Mesenteric fat pad (tissue), 1 donor: ENCODE measurements at regions not wholly inside any gene's neighbourhood (a gene's known extent, or its start where the extent isn't known, plus 50 kb on each side); places are given as distances from the start of the nearest gene placed in this dataset.

Experiments used
- DNase-seq: peaks from one replicate; pipeline ENCODE4 v3.0.0-alpha.2; 2020; ENCODE audit warnings: low spot score
- donor health status: DM: yes; HTN: yes; CAD: no.

- no peak for DNase-seq
Observed at GRCh38 chr1:72946903-72947499, 664.7 kb upstream of the NEGR1 start.

DNA sequence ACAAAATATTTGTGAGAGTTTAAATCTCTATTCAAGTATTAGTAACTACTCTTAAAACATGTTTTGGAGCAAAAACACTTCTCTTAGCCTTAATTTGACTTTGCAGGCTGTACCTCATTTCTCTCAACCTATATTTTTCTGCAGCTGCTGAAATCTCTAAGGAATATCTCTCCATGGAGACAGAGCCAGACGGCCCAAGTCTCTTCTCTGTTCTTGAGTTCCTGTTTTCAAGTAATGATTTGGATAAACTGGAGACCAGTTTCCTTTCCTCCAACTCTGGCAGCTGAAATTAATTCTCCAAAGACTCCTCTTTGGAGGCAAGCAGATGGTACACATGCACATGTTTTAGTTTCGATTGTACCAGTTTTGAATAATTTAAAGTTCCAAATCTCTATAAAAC lies 659.7 kb upstream of the NEGR1 start:
- DNase-seq: no peak

GRCh38 chr1:72938408-72938807 lies 656.1 kb upstream of the NEGR1 start:
- DNase-seq: no peak

DNA sequence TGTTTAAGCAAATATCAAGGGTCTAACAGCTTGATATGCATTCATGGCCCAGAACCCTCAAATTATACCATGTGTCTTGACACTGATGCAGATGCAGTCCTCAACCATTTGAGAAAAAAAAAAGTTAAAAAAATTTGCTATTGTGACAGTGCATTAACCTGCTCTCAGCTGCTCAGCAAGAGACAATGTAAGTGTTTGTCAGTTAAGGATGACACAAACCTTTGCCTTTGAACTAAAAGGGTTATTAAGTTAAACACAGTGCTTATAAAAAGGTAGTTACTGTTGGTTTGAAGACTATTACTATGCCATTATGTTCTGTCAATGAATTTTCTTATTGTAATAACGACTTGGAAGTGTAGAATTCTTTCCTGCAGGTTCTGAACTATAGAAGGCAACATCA lies 655.6 kb upstream of the NEGR1 start:
- DNase-seq: no peak

DNA sequence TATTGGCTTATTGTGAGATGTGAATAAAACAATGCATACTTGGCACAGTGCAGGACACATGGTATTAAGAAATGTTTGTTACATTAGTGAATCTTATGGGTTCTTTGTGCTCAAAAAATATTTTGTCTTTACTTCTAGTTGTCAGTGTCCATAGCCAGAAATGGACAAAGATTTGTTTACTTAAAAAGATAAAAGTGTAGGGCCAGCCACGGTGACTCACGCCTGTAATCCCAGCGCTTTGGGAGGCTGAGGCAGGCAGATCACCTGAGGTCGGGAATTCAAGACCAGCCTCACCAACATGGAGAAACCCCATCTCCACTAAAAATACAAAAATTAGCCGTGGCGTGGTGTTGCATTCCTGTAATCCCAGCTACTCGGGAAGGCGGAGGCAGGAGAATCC lies 654.6 kb upstream of the NEGR1 start:
- DNase-seq: no peak

DNA sequence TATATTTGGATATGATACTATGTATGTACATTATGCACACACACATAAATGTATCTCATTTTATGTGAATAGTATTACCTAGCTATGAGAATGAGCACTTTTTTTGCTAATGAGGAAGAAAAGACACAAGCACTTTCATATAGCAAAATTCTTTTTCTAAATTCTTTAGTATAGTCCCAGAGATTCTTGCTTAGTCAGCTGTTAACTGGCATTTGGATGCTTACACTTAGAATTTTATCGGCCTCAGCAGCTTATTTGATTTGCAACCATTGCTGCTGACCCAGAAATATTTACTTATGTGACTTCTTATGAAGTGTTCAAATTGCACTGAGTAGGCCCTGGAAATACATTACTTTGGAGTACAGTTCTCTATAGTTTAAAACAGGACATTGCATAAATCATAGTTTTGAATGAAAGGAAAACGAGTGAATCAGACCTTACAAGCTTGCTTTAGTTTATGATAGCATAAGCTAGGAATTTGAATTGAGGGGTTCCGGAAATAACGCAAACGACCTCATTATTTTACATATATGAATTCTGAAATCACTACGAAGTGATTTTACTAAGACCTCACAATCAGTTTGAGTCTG lies 653.9 kb upstream of the NEGR1 start:
- DNase-seq: no peak

DNA sequence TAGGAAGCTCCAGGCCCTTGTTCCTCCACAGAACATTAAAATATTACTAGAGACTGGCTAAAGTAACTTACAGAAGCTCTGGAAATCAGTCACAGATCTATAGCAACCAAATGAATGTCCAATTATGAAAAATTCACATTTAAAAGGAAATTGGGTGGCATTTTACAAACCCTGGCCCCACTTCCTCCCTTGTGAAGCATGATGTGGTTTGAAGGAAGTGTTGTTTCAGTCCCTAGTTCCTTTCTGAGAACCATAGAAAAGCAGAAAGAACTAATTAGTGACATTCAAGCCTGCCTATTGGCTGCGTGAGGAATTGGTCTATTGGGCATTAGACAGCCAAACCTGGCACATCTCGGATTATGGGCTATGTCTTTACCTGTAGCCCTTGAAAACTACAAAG lies 649.7 kb upstream of the NEGR1 start:
- no peak for DNase-seq

DNA sequence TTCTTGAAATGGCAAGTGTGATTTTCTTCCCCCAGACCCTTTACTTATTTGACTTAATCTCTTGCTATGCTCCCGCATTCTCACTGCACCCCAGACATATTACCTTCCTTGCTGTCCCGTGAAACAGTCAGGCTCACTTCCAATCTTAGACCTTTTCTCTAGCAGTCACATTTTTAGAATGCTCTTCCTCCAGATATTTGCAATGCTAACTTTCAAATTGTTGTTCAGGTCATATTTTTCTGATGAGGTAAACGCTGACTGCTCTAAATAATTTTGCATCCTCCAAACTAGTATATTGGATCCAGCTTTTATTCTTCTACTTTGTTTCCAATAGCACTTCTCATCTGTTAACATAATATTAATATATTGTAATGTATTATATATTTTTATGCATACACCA lies 648.2 kb upstream of the NEGR1 start:
- DNase-seq: no peak

DNA sequence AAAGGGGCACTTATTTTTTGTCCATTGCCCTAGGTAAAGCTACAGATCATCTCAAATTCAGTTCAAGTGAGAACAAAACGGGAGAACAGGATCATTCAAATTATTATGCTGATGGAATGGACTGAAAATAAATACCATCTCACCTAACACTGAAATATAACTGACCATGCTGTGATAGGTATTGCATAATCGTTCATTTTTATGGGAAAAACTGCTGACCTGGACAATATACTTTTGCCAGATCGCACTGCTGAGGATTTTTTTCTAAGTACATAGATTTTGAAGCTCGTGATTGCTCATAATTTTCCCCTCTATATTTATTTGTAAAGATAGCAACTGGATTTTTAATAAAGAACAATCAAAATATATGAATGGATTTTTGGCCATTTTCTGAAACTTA lies 636.6 kb upstream of the NEGR1 start:
- DNase-seq: no peak

DNA sequence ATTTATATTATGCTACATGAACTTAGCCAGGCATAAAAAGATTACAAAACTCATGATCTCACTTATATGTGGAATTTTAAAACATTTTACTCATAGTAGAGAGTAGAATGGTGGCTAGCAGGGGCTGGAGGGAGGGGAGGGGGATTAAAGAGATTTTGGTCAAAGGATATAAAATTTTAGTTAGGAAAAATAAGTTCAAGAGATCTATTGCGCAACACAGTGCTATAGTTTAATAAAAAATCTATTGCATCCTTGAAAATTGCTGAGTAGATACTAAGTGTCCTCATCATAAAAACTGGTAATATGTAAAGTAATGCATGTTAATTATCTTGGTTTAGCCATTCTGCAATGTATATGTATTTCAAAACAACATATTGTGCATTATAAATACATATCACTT lies 635.6 kb upstream of the NEGR1 start:
- DNase-seq: no peak

GRCh38 chr1:72915581-72915980 lies 633.2 kb upstream of the NEGR1 start:
- DNase-seq: no peak

GRCh38 chr1:72911656-72912055 lies 629.3 kb upstream of the NEGR1 start:
- DNase-seq: no peak

GRCh38 chr1:72896256-72896655 lies 613.9 kb upstream of the NEGR1 start:
- no peak for DNase-seq

- no peak for DNase-seq
Observed at GRCh38 chr1:72892461-72892860, 610.1 kb upstream of the NEGR1 start.

GRCh38 chr1:72891976-72892375 lies 609.6 kb upstream of the NEGR1 start:
- DNase-seq: no peak

DNA sequence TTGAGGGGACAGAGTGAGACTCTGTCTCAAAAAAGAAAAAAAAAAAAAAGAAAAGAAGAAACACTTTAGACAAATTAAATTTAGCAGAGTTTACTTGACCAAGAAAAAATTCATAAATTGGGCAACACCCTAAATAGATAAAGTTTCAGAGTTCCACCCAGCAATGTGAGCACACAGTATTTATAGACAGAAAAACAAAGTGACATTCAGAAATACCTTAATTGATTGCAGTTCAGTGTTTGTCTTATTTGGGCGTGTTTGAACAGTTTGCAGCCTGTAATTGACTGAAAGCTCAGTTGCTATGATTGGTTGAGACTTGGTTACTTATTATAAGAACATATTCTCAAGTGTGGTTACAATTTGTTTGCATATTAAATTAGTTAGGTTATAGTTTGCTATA lies 603.5 kb upstream of the NEGR1 start:
- no peak for DNase-seq

DNA sequence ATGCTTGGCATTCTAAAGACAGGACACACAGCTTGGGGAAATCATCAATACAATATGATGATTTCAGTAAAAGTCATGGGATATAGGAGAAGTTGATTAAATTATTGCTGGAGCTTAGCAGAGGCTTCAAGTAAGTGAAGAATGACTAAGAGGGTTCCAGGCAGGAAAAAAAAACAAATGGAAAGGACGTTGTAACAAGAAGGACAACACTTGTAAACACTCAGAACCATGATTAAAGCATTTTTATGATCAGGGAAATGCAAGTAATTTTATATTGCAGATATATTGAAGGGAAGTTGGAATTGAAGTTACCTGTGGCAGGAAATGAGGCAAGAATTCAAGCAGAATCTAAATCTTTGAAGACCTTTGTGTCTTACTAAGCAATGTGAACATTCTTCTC lies 602.7 kb upstream of the NEGR1 start:
- DNase-seq: no peak

- no peak for DNase-seq
Observed at GRCh38 chr1:72869873-72870272, 587.5 kb upstream of the NEGR1 start.

DNA sequence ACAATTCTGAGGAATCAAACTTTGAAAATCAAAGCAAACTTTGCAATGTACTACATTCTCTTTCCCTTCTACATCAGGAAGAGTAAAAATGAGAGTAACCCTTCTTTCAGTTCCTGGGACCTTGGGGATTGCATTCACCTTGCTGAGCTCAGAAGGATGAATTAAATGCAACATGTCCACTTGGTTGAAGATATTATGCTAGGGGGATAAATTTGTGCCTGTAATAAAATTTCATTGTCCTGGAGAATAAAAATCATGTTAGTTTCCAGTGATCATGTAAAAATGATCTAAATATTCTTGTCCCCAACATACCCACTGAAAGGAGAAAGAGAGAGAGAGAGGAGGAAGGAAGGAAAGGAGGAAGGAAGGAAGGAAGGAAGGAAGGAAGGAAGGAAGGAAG lies 587.1 kb upstream of the NEGR1 start:
- DNase-seq: no peak

DNA sequence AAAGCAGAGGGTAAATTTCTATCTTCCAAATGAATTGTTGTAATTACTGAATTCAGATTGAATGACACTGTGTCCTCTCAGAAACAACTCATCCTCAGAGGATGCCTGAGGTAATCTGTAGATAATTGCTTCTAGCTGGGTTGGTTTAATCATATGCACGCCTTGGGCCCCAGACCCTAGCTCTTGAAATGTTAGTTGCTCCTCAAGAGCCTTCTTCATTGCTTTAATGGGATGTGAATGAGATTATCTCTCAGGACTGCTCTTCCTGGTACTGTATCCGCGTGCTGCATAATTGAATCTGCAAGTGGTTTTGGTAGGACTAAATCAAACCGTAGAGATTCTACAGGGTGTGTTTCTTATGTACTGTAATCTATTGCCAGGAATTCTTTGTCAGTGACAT lies 569.3 kb upstream of the NEGR1 start:
- DNase-seq: no peak

DNA sequence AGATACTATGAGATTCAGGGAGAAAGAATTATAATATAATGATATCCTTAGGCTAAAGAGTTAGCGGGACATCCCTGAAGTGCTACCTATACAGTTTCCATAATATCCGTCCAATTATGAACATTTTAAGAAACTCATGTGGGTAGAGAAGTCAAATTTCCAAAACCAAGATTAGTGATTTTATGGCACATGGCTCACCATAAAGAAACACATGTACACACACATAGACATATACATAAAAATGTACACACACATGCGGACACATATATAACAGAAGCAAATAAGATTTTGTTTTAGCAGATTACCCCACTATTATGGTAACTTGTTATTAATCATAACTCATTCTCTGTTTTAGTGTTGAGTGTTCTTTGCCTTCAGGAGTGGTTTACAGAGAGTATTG lies 566.7 kb upstream of the NEGR1 start:
- no peak for DNase-seq

GRCh38 chr1:72847651-72848050 lies 565.3 kb upstream of the NEGR1 start:
- no peak for DNase-seq

DNA sequence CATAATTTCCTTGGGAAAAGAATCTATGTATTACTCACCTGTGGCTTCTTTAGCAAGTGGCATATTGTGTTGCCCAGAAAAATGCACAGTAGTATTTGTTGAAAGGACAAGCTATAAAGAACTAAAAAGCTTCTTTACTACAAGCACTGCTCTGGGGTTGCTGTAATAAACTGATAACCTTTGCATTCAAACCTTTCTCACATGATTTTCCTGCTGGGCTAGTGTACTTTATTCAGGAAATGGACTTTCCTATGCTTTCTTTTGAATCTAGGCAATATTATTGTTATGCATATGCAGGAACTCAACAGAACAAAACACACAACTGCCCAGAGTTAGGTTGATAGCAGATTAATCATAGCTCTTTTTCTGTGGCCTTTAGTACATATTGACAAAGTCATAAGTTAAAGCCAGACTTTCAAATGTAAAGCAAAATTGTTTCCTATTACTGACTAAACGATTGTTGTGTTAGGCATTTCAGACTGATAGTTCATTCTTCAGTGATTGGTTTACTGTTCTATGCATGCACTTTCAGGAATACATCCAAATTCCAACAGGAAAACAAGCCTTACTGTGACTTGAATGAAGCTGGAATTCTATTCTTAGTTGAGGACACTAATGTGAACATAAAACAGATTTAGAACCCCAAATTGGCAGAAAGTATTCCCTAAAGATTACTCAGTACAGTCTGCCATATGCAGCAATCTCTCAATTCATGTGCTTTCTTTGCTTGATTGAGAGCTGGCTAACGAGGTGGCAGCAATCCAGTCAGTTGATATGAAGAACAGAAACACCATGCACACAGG lies 564.3 kb upstream of the NEGR1 start:
- no peak for DNase-seq
